ENCODE measurements at regions not wholly inside any gene's neighbourhood (a gene's known extent, or its start where the extent isn't known, plus 50 kb on each side); places are given as distances from the start of the nearest gene placed in this dataset.

DNA sequence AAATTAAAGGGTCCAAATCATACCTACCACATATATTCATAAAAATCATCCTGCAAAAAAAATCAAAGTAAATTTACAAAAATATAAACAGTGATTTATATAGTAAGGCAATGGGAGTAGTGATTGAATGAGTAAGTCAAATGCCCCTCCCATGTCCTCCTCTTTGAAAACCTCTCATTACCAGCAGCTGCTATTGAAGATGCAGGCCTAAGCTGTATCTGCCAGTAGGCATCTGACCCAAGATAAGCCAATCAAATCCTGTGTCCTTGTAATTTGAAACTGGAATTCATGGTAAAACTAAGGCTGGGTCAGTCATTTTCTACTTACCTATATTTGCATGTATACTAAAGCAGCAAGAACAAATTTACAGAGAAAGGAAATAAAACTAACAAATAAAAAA is 60.4 kb upstream of the POU1F1 start:
- TF ChIP-seq, protein P1, sequence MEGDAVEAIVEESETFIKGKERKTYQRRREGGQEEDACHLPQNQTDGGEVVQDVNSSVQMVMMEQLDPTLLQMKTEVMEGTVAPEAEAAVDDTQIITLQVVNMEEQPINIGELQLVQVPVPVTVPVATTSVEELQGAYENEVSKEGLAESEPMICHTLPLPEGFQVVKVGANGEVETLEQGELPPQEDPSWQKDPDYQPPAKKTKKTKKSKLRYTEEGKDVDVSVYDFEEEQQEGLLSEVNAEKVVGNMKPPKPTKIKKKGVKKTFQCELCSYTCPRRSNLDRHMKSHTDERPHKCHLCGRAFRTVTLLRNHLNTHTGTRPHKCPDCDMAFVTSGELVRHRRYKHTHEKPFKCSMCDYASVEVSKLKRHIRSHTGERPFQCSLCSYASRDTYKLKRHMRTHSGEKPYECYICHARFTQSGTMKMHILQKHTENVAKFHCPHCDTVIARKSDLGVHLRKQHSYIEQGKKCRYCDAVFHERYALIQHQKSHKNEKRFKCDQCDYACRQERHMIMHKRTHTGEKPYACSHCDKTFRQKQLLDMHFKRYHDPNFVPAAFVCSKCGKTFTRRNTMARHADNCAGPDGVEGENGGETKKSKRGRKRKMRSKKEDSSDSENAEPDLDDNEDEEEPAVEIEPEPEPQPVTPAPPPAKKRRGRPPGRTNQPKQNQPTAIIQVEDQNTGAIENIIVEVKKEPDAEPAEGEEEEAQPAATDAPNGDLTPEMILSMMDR (IDR thresholded peaks at IDR 0.05) = no peak
- TF ChIP-seq TCF7 (CRISPR knock-in tag; IDR thresholded peaks at IDR 0.05; ENCODE audit: low read depth) (no peak), FOXJ3 (CRISPR knock-in tag; IDR thresholded peaks at IDR 0.05; ENCODE audit: borderline replicate concordance) (no peak), ESRRA (CRISPR knock-in tag; IDR thresholded peaks at IDR 0.05; ENCODE audit: borderline replicate concordance) (no peak), CREB1 (CRISPR knock-in tag; IDR thresholded peaks at IDR 0.05) (no peak), SMAD3 (CRISPR knock-in tag; IDR thresholded peaks at IDR 0.05; ENCODE audit: borderline replicate concordance) (no peak), ELF4 (CRISPR knock-in tag; IDR thresholded peaks at IDR 0.05; ENCODE audit: low read depth) (no peak), ZNF671 (CRISPR knock-in tag; IDR thresholded peaks at IDR 0.05) (no peak), FOXK1 (CRISPR knock-in tag; IDR thresholded peaks at IDR 0.05) (no peak)
- TF ChIP-seq, protein P2, sequence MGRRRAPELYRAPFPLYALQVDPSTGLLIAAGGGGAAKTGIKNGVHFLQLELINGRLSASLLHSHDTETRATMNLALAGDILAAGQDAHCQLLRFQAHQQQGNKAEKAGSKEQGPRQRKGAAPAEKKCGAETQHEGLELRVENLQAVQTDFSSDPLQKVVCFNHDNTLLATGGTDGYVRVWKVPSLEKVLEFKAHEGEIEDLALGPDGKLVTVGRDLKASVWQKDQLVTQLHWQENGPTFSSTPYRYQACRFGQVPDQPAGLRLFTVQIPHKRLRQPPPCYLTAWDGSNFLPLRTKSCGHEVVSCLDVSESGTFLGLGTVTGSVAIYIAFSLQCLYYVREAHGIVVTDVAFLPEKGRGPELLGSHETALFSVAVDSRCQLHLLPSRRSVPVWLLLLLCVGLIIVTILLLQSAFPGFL (CRISPR knock-in tag; IDR thresholded peaks at IDR 0.05; ENCODE audit: borderline replicate concordance) = no peak
- TF ChIP-seq, protein P3, sequence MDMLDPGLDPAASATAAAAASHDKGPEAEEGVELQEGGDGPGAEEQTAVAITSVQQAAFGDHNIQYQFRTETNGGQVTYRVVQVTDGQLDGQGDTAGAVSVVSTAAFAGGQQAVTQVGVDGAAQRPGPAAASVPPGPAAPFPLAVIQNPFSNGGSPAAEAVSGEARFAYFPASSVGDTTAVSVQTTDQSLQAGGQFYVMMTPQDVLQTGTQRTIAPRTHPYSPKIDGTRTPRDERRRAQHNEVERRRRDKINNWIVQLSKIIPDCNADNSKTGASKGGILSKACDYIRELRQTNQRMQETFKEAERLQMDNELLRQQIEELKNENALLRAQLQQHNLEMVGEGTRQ (CRISPR knock-in tag; IDR thresholded peaks at IDR 0.05) = no peak
- TF ChIP-seq, protein P4, sequence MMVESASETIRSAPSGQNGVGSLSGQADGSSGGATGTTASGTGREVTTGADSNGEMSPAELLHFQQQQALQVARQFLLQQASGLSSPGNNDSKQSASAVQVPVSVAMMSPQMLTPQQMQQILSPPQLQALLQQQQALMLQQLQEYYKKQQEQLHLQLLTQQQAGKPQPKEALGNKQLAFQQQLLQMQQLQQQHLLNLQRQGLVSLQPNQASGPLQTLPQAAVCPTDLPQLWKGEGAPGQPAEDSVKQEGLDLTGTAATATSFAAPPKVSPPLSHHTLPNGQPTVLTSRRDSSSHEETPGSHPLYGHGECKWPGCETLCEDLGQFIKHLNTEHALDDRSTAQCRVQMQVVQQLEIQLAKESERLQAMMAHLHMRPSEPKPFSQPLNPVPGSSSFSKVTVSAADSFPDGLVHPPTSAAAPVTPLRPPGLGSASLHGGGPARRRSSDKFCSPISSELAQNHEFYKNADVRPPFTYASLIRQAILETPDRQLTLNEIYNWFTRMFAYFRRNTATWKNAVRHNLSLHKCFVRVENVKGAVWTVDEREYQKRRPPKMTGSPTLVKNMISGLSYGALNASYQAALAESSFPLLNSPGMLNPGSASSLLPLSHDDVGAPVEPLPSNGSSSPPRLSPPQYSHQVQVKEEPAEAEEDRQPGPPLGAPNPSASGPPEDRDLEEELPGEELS (CRISPR knock-in tag; IDR thresholded peaks at IDR 0.05) = no peak
- TF ChIP-seq, protein P5, sequence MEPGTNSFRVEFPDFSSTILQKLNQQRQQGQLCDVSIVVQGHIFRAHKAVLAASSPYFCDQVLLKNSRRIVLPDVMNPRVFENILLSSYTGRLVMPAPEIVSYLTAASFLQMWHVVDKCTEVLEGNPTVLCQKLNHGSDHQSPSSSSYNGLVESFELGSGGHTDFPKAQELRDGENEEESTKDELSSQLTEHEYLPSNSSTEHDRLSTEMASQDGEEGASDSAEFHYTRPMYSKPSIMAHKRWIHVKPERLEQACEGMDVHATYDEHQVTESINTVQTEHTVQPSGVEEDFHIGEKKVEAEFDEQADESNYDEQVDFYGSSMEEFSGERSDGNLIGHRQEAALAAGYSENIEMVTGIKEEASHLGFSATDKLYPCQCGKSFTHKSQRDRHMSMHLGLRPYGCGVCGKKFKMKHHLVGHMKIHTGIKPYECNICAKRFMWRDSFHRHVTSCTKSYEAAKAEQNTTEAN (CRISPR knock-in tag; IDR thresholded peaks at IDR 0.05) = no peak
